IMR-90 (cell line): ENCODE measurements at regions not wholly inside any gene's neighbourhood (a gene's known extent, or its start where the extent isn't known, plus 50 kb on each side); places are given as distances from the start of the nearest gene placed in this dataset.

Experiments
- ATAC-seq: fragments of 200-7000 bp; cut with Tn5 transposase; 2 replicates; pipeline ENCODE4 v1.9.1; 2020; ENCODE audit warnings: low read depth, mild to moderate bottlenecking, moderate library complexity
- BruUV-seq: library from RNA; stranded (reverse); fragments of 400-500 nt; replicated peaks from 2 replicates; lab custom pipeline; 2021; lab: Mats Ljungman, UMichigan
- CTCF ChIA-PET: fragments of 300-600 bp; formaldehyde crosslinking; extraction: SDS; loops from one replicate; lab custom pipeline; 2021; ENCODE audit warnings: antibody characterized with exemption; lab: Yijun Ruan, JAX
- POLR2A ChIA-PET: fragments of 300-600 bp; sonication (Branson Sonifier 250); formaldehyde crosslinking; loops from one replicate; lab custom pipeline; 2022; ENCODE audit warnings: antibody characterized with exemption; ENCODE audit not compliant: unreplicated experiment; lab: Charles Lee
- DNase-seq: peaks from one replicate; pipeline ENCODE4 v3.0.0; 2013
- H2AFZ ChIP-seq: replicated peaks from 2 replicates; pipeline ENCODE3; 2013; ENCODE audit warnings: low read length, mild to moderate bottlenecking; ENCODE audit not compliant: poor library complexity
- H2AK5ac ChIP-seq: 2 replicates; pipeline ENCODE4 v1.6.1; 2013; ENCODE audit warnings: low read depth, low read length, inconsistent platforms
- H2AK9ac ChIP-seq: replicated peaks from 2 replicates; pipeline ENCODE3; 2013; ENCODE audit warnings: mild to moderate bottlenecking, low read depth, low read length, moderate library complexity; ENCODE audit not compliant: poor library complexity
- H2BK120ac ChIP-seq: 2 replicates; pipeline ENCODE4 v1.6.1; 2013; ENCODE audit warnings: low read depth, low read length, inconsistent platforms
- H2BK15ac ChIP-seq: 3 replicates; pipeline ENCODE4 v1.6.1; 2013; ENCODE audit warnings: low read depth, low read length, inconsistent platforms
- H2BK20ac ChIP-seq: 2 replicates; pipeline ENCODE4 v1.6.1; 2013; ENCODE audit warnings: low read depth, mild to moderate bottlenecking, inconsistent platforms, low read length, moderate library complexity
- H2BK5ac ChIP-seq: 2 replicates; pipeline ENCODE4 v1.6.1; 2013; ENCODE audit warnings: mild to moderate bottlenecking, low read depth, low read length, inconsistent platforms; ENCODE audit not compliant: poor library complexity, severe bottlenecking
- H3K14ac ChIP-seq: replicated peaks from 2 replicates; pipeline ENCODE4 v1.6.1; 2013; ENCODE audit warnings: low read depth, low read length, inconsistent platforms
- H3K18ac ChIP-seq: 2 replicates; pipeline ENCODE4 v1.6.1; 2013; ENCODE audit warnings: low read depth, low read length, control low read depth
- H3K23ac ChIP-seq: 2 replicates; pipeline ENCODE4 v1.6.1; 2013; ENCODE audit warnings: low read depth, low read length, inconsistent platforms
- H3K27ac ChIP-seq: 2 replicates; pipeline ENCODE4 v1.5.1; 2013; ENCODE audit warnings: mild to moderate bottlenecking, control low read depth, low read length; ENCODE audit not compliant: insufficient read depth
- H3K27me3 ChIP-seq: 2 replicates; pipeline ENCODE4 v1.6.1; 2013; ENCODE audit warnings: low read length; ENCODE audit not compliant: control insufficient read depth, insufficient read depth
- H3K36me3 ChIP-seq: 2 replicates; pipeline ENCODE4 v1.6.1; 2013; ENCODE audit warnings: low read length, mixed read lengths; ENCODE audit not compliant: control insufficient read depth, insufficient read depth
- H3K4ac ChIP-seq: 2 replicates; pipeline ENCODE4 v1.6.1; 2013; ENCODE audit warnings: low read depth, low read length, inconsistent platforms
- H3K4me1 ChIP-seq: 2 replicates; pipeline ENCODE4 v1.6.1; 2013; ENCODE audit warnings: low read length, mixed read lengths; ENCODE audit not compliant: control insufficient read depth, insufficient read depth
- H3K4me2 ChIP-seq: 2 replicates; pipeline ENCODE4 v1.6.1; 2013; ENCODE audit warnings: low read depth, mild to moderate bottlenecking, control low read depth, low read length, moderate library complexity
- H3K4me3 ChIP-seq: 2 replicates; pipeline ENCODE4 v1.5.1; 2013; ENCODE audit warnings: low read depth, mild to moderate bottlenecking, control low read depth, low read length, moderate library complexity; ENCODE audit not compliant: insufficient read depth
- H3K56ac ChIP-seq: 2 replicates; pipeline ENCODE4 v1.6.1; 2013; ENCODE audit warnings: low read length, inconsistent platforms; ENCODE audit not compliant: insufficient read depth; ENCODE audit errors: extremely low read depth
- H3K79me1 ChIP-seq, 2 experiments: 2 replicates each; pipeline ENCODE4 v1.6.1; 2013; ENCODE audit warnings: low read length in 2 of 2, inconsistent platforms in 1 of 2, low read depth in 1 of 2
- H3K9ac ChIP-seq: 2 replicates; pipeline ENCODE4 v1.6.1; 2013; ENCODE audit warnings: low read depth, low read length, control low read depth
- H3K9me1 ChIP-seq: 2 replicates; pipeline ENCODE4 v1.6.1; 2013; ENCODE audit warnings: low read length, inconsistent platforms; ENCODE audit not compliant: insufficient read depth
- H3K9me3 ChIP-seq: 2 replicates; pipeline ENCODE4 v1.6.1; 2013; ENCODE audit warnings: low read length; ENCODE audit not compliant: control insufficient read depth, insufficient read depth
- H4K20me1 ChIP-seq: 2 replicates; pipeline ENCODE4 v1.6.1; 2013; ENCODE audit warnings: low read length, inconsistent platforms; ENCODE audit not compliant: insufficient read depth
- H4K5ac ChIP-seq: 2 replicates; pipeline ENCODE4 v1.6.1; 2013; ENCODE audit warnings: mild to moderate bottlenecking, low read depth, low read length, control low read depth
- H4K8ac ChIP-seq, 2 experiments: 2 replicates each; pipeline ENCODE4 v1.6.1; 2013; ENCODE audit warnings: low read depth in 2 of 2, low read length in 2 of 2, control low read depth in 1 of 2, inconsistent platforms in 1 of 2
- H4K91ac ChIP-seq: 2 replicates; pipeline ENCODE4 v1.6.1; 2013; ENCODE audit warnings: low read depth, low read length, inconsistent platforms; ENCODE audit not compliant: insufficient read depth
- BHLHE40 ChIP-seq: fragments of 150-350 bp; IDR thresholded peaks from 2 replicates; pipeline ENCODE4 v1.6.1; 2016; ENCODE audit warnings: mild to moderate bottlenecking, low read depth, low read length
- CEBPB ChIP-seq: IDR thresholded peaks from 2 replicates; pipeline ENCODE4 v1.6.1; 2012; ENCODE audit warnings: low read depth, low read length, improper control_type of control experiment
- FOS ChIP-seq: fragments of 150-350 bp; IDR thresholded peaks from 2 replicates; pipeline ENCODE4 v1.6.1; 2016; ENCODE audit warnings: low read depth, low read length
- MAFK ChIP-seq: IDR thresholded peaks from 2 replicates; pipeline ENCODE4 v1.6.1; 2012; ENCODE audit warnings: low read depth, low read length, improper control_type of control experiment
- MAZ ChIP-seq: IDR thresholded peaks from 2 replicates; pipeline ENCODE4 v1.6.1; 2012; ENCODE audit warnings: low read depth, mild to moderate bottlenecking, low read length, improper control_type of control experiment, moderate library complexity, borderline replicate concordance
- MXI1 ChIP-seq: IDR thresholded peaks from 2 replicates; pipeline ENCODE4 v1.6.1; 2012; ENCODE audit warnings: low read depth, mild to moderate bottlenecking, low read length, moderate library complexity, borderline replicate concordance
- NFE2L2 ChIP-seq: fragments of 150-350 bp; IDR thresholded peaks from 2 replicates; pipeline ENCODE4 v1.6.1; 2016; ENCODE audit warnings: low read depth, mild to moderate bottlenecking, low read length
- POLR2A ChIP-seq: IDR thresholded peaks from 2 replicates; pipeline ENCODE4 v1.6.1; 2012; ENCODE audit warnings: mild to moderate bottlenecking, low read depth, low read length
- RAD21 ChIP-seq: IDR thresholded peaks from 2 replicates; pipeline ENCODE4 v1.6.1; 2012; ENCODE audit warnings: low read length, improper control_type of control experiment
- RCOR1 ChIP-seq: IDR thresholded peaks from 2 replicates; pipeline ENCODE4 v1.6.1; 2012; ENCODE audit warnings: mild to moderate bottlenecking, low read length, improper control_type of control experiment; ENCODE audit not compliant: insufficient replicate concordance
- RFX5 ChIP-seq: IDR thresholded peaks from 2 replicates; pipeline ENCODE4 v1.8.0; 2012; ENCODE audit warnings: low read depth, mild to moderate bottlenecking, low read length, moderate library complexity
- SMC3 ChIP-seq: fragments of 150-350 bp; IDR thresholded peaks from 2 replicates; pipeline ENCODE4 v1.6.1; 2016; ENCODE audit warnings: low read depth, mild to moderate bottlenecking, antibody characterized with exemption, low read length, moderate library complexity
- WGBS, 2 experiments: methylation state at CpG; one replicate each; pipeline versions ENCODE4 v1.1.5 to v1.1.7; 2013; ENCODE audit warnings: missing lambda C conversion rate in 2 of 2; ENCODE audit not compliant: insufficient read length in 1 of 2; ENCODE audit errors: extremely low coverage in 2 of 2; 5-methylcytosine and 5-hydroxymethylcytosine counted together
- dilution Hi-C: fragments of 300-500 bp; cut with HindIII; formaldehyde crosslinking; loops from one replicate; pipeline ENCODE4 v1.14.3; 2018; ENCODE audit warnings: low sequenced_read_pairs; ENCODE audit not compliant: unreplicated experiment
- in situ Hi-C: fragments of 300-500 bp; cut with MboI; formaldehyde crosslinking; loops from 3 replicates; pipeline ENCODE4 v1.14.3; 2019; ENCODE audit warnings: low sequenced_read_pairs, inconsistent platforms, mixed read lengths
- intact Hi-C: fragments of 100-400 bp; cut with micrococcal nuclease; formaldehyde crosslinking; loops from 2 replicates; pipeline ENCODE4 v1.10.0; 2022
- TF ChIP-seq, protein P1 (sequence below): fragments of 150-350 bp; IDR thresholded peaks from 2 replicates; pipeline ENCODE4 v1.6.1; 2016; ENCODE audit warnings: low read depth, mild to moderate bottlenecking, low read length, moderate library complexity, borderline replicate concordance
- TF ChIP-seq, protein P2 (sequence below): fragments of 150-350 bp; IDR thresholded peaks from 2 replicates; pipeline ENCODE4 v1.6.1; 2017; ENCODE audit warnings: mild to moderate bottlenecking, antibody characterized with exemption, low read length, low read depth

DNA sequence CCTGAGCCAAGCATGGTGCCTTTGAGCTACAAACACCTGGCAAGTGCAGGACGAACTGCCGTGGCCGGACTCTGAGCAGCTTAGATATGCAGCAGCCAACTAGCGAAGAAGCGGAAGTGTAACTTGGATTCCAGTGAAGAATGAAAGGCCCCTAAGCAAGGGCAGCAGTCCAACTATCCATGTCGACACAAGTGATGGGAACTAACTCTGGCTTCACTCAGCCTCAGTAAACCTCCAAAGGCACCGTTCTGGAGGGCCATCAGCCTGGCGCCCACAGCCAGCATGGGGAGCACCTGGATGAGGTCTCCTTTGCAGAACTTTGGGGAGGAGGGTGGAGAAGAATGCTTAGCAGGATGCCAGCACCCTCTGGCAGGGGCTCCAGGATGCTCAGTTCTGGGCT lies 78.4 kb upstream of the MLN start:
- H3K4me2 ChIP-seq: no peak overlapping the region
- POLR2A ChIA-PET: no interaction called here
- no peak overlapping the region for H2BK20ac ChIP-seq
- H4K8ac ChIP-seq: no peak overlapping the region
- DNase-seq (peak; percentile 4), ATAC-seq (no peak; the same call in 1 of the 2 replicates)
- H2AK9ac ChIP-seq: no peak overlapping the region
- H2BK5ac ChIP-seq: no peak overlapping the region
- peaks cover 6% of the 10 kb centered on the region for H3K4me1 ChIP-seq
- no peak overlapping the region for H3K9ac ChIP-seq
- H3K56ac ChIP-seq: no peak overlapping the region
- H3K27ac ChIP-seq: no peak overlapping the region
- H3K4me3 ChIP-seq: no peak overlapping the region
- no peaks in the 10 kb centered on the region for H3K36me3 ChIP-seq
- WGBS, 2 experiments: 17% methylated on average over 5 of the region's 8 CpGs; no CpG with 5 or more reads in 1 of the 2 experiments
- BruUV-seq: no TSS peak
- no peak overlapping the region for H2BK15ac ChIP-seq
- no peaks in the 10 kb centered on the region for H3K79me1 ChIP-seq
- no peak overlapping the region for H2AK5ac ChIP-seq
- dilution Hi-C loops (no loop called here), in situ Hi-C loops (no loop called here), intact Hi-C loops (no loop called here)
- H4K91ac ChIP-seq: no peak overlapping the region
- no peak overlapping the region for H3K23ac ChIP-seq
- no peak overlapping the region for H4K5ac ChIP-seq
- no peak for TF ChIP-seq MXI1
- TF ChIP-seq RFX5: no peak
- no peak for TF ChIP-seq NFE2L2
- TF ChIP-seq BHLHE40: no peak
- TF ChIP-seq RAD21: no peak
- TF ChIP-seq, protein P1, sequence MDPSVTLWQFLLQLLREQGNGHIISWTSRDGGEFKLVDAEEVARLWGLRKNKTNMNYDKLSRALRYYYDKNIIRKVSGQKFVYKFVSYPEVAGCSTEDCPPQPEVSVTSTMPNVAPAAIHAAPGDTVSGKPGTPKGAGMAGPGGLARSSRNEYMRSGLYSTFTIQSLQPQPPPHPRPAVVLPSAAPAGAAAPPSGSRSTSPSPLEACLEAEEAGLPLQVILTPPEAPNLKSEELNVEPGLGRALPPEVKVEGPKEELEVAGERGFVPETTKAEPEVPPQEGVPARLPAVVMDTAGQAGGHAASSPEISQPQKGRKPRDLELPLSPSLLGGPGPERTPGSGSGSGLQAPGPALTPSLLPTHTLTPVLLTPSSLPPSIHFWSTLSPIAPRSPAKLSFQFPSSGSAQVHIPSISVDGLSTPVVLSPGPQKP: no peak
- no peak for TF ChIP-seq MAZ
- no peak for TF ChIP-seq CEBPB
- TF ChIP-seq FOS: no peak
- TF ChIP-seq POLR2A: no peak
- TF ChIP-seq, protein P2, sequence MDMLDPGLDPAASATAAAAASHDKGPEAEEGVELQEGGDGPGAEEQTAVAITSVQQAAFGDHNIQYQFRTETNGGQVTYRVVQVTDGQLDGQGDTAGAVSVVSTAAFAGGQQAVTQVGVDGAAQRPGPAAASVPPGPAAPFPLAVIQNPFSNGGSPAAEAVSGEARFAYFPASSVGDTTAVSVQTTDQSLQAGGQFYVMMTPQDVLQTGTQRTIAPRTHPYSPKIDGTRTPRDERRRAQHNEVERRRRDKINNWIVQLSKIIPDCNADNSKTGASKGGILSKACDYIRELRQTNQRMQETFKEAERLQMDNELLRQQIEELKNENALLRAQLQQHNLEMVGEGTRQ: no peak
- TF ChIP-seq RCOR1: no peak
- no peak for TF ChIP-seq MAFK
- no peak for TF ChIP-seq SMC3
- no peak overlapping the region for H3K4ac ChIP-seq
- peak overlapping the region; percentile 9 for H2AFZ ChIP-seq
- H3K9me3 ChIP-seq: peaks cover 2% of the 10 kb centered on the region; the same call in 1 of the 2 replicates
- H3K14ac ChIP-seq: no peak overlapping the region
- H4K20me1 ChIP-seq: no peaks in the 10 kb centered on the region
- H3K9me1 ChIP-seq: no peaks in the 10 kb centered on the region
- CTCF ChIA-PET: no interaction called here
- no peak overlapping the region for H3K18ac ChIP-seq
- H3K27me3 ChIP-seq: peaks cover 45% of the 10 kb centered on the region
- no peak overlapping the region for H2BK120ac ChIP-seq
